T-cell (primary cell): ENCODE measurements at regions not wholly inside any gene's neighbourhood (a gene's known extent, or its start where the extent isn't known, plus 50 kb on each side); places are given as distances from the start of the nearest gene placed in this dataset.

Experiments
- ATAC-seq, 4 experiments: fragments of 200-7000 bp in 3 of 4; fragments of 150-1000 bp in 1 of 4; cut with Tn5 transposase; replicated peaks in 1 of 4; 1 replicate in 3 of 4; 2 replicates in 1 of 4; pipeline ENCODE4 v1.10.0; 2021; ENCODE audit warnings: moderate library complexity in 3 of 4, mild to moderate bottlenecking in 2 of 4, moderate number of reproducible peaks in 1 of 4
- CTCF ChIA-PET, 2 donors: fragments of 300-600 bp; sonication (Branson Sonifier 250); formaldehyde crosslinking; loops; one replicate each; lab custom pipeline; 2022; ENCODE audit warnings: antibody characterized with exemption in 2 of 2; lab: Charles Lee
- POLR2A ChIA-PET, 2 donors: fragments of 300-600 bp; sonication (Branson Sonifier 250); formaldehyde crosslinking; loops; one replicate each; lab custom pipeline; 2022; ENCODE audit warnings: antibody characterized with exemption in 2 of 2; lab: Charles Lee
- DNase-seq, 35 experiments: peaks; one replicate each; pipeline versions ENCODE4 v3.0.0 to v3.0.0-alpha.2; 2013 to 2023
- H3K27ac ChIP-seq: one replicate; pipeline ENCODE4 v1.5.1; 2013; ENCODE audit warnings: low read length
- H3K27me3 ChIP-seq, 2 experiments: replicated peaks in 1 of 2; 1 replicate in 1 of 2; 2 replicates in 1 of 2; pipeline versions ENCODE4 v1.6.1 to v1.7.0; 2013; ENCODE audit warnings: low read length in 1 of 2, mixed read lengths in 1 of 2; ENCODE audit not compliant: control insufficient read depth in 2 of 2, insufficient read depth in 2 of 2; ENCODE audit errors: extremely low read depth in 1 of 2
- H3K36me3 ChIP-seq, 2 donors: 1 replicate in 1 of 2; 2 replicates in 1 of 2; pipeline versions ENCODE4 v1.6.1 to v1.7.0; 2013; ENCODE audit warnings: low read length in 1 of 2; ENCODE audit not compliant: control insufficient read depth in 2 of 2, insufficient read depth in 1 of 2; ENCODE audit errors: extremely low read depth in 1 of 2
- H3K4me1 ChIP-seq, 2 experiments: 1 replicate in 1 of 2; 2 replicates in 1 of 2; pipeline versions ENCODE4 v1.6.1 to v1.7.0; 2013; ENCODE audit warnings: low read length in 2 of 2, mixed read lengths in 1 of 2; ENCODE audit not compliant: insufficient read depth in 2 of 2, control insufficient read depth in 1 of 2; ENCODE audit errors: extremely low read depth in 1 of 2
- H3K4me3 ChIP-seq, 2 donors: 1 replicate in 1 of 2; 2 replicates in 1 of 2; pipeline versions ENCODE4 v1.5.1 to v1.7.0; 2013; ENCODE audit warnings: mild to moderate bottlenecking in 2 of 2, low read length in 1 of 2, moderate library complexity in 1 of 2; ENCODE audit not compliant: control insufficient read depth in 1 of 2; ENCODE audit errors: extremely low read depth in 1 of 2
- H3K9me3 ChIP-seq: 2 replicates; pipeline ENCODE4 v1.7.0; 2013
- H3K27ac Mint-ChIP-seq, 2 donors: one replicate each; pipeline ENCODE4 v1.8.0; 2020 to 2021; ENCODE audit warnings: mild to moderate bottlenecking in 2 of 2, mixed read lengths in 2 of 2
- H3K27me3 Mint-ChIP-seq, 2 donors: one replicate each; pipeline ENCODE4 v1.8.0; 2021 to 2022; ENCODE audit warnings: mixed read lengths in 2 of 2
- H3K36me3 Mint-ChIP-seq: one replicate; pipeline ENCODE4 v1.8.0; 2021; ENCODE audit warnings: mixed read lengths
- H3K4me1 Mint-ChIP-seq, 3 donors: one replicate each; pipeline ENCODE4 v1.8.0; 2020 to 2022; ENCODE audit warnings: mixed read lengths in 3 of 3, mild to moderate bottlenecking in 1 of 3
- H3K4me3 Mint-ChIP-seq, 3 donors: one replicate each; pipeline ENCODE4 v1.8.0; 2020 to 2022; ENCODE audit warnings: mild to moderate bottlenecking in 3 of 3, mixed read lengths in 3 of 3, moderate library complexity in 3 of 3
- H3K9me3 Mint-ChIP-seq, 3 donors: one replicate each; pipeline ENCODE4 v1.8.0; 2020 to 2022; ENCODE audit warnings: mixed read lengths in 3 of 3
- WGBS: methylation state at CpG from one replicate; pipeline ENCODE4 v1.1.5; 2013; ENCODE audit warnings: missing lambda C conversion rate; ENCODE audit not compliant: insufficient coverage; 5-methylcytosine and 5-hydroxymethylcytosine counted together

GRCh38 chrX:39960219-39960618 lies 137.5 kb downstream of the BCOR start:
- CTCF ChIA-PET = no interaction called here
- Mint-ChIP-seq H3K27me3 (peaks cover 0 to 20% of the 10 kb centered on the region in 2 donors), H3K4me3 (no peak overlapping the region), H3K4me1 (peaks cover 3 to 7% (median 5%) of the 10 kb centered on the region in 3 donors), H3K9me3 (peaks cover 0 to 2% (median 0%) of the 10 kb centered on the region in 3 donors), H3K36me3 (no peaks in the 10 kb centered on the region), H3K27ac (no peak overlapping the region)
- no peaks in the 10 kb centered on the region for H3K9me3 ChIP-seq
- H3K27me3 ChIP-seq = no peaks in the 10 kb centered on the region
- DNase-seq (no peak), ATAC-seq (no peak)
- no peak overlapping the region for H3K27ac ChIP-seq
- POLR2A ChIA-PET = no interaction called here
- no CpG with 5 or more reads among the region's 4 CpGs for WGBS
- peaks cover 0 to 4% of the 10 kb centered on the region in 2 experiments for H3K4me1 ChIP-seq
- H3K36me3 ChIP-seq = no peaks in the 10 kb centered on the region
- H3K4me3 ChIP-seq = no peak overlapping the region

GRCh38 chrX:39961441-39961840 lies 136.3 kb downstream of the BCOR start:
- CTCF ChIA-PET = no interaction called here
- no peaks in the 10 kb centered on the region for H3K9me3 ChIP-seq
- peaks cover 0 to 22% of the 10 kb centered on the region in 2 donors for H3K27me3 Mint-ChIP-seq
- H3K4me3 Mint-ChIP-seq = no peak overlapping the region
- POLR2A ChIA-PET = no interaction called here
- DNase-seq (no peak), ATAC-seq (no peak)
- H3K27ac Mint-ChIP-seq = peak overlapping the region in 1 of 2 donors; percentile 36
- peaks cover 0 to 2% (median 0%) of the 10 kb centered on the region in 3 donors for H3K9me3 Mint-ChIP-seq
- no peak overlapping the region for H3K4me3 ChIP-seq
- no peaks in the 10 kb centered on the region for H3K36me3 Mint-ChIP-seq
- WGBS = 75% methylated on average over 2 of the region's 4 CpGs
- H3K4me1 Mint-ChIP-seq = no peaks in the 10 kb centered on the region
- H3K27ac ChIP-seq = no peak overlapping the region
- no peaks in the 10 kb centered on the region for H3K4me1 ChIP-seq
- H3K36me3 ChIP-seq = no peaks in the 10 kb centered on the region
- H3K27me3 ChIP-seq = no peaks in the 10 kb centered on the region

GRCh38 chrX:39965051-39965573 lies 132.6 kb downstream of the BCOR start:
- ATAC-seq = no peak
- Mint-ChIP-seq H3K4me3 (no peak overlapping the region), H3K27ac (no peak overlapping the region), H3K27me3 (peaks cover 0 to 11% of the 10 kb centered on the region in 2 donors), H3K9me3 (peaks cover 0 to 2% (median 0%) of the 10 kb centered on the region in 3 donors), H3K36me3 (no peaks in the 10 kb centered on the region), H3K4me1 (peaks cover 14 to 21% (median 17%) of the 10 kb centered on the region in 3 donors)
- no peak overlapping the region for H3K4me3 ChIP-seq
- H3K27ac ChIP-seq = no peak overlapping the region
- CTCF ChIA-PET = interaction anchor here in 1 of 2 donors (0.6 kb wide), 2 partner anchors 19 to 832 kb away, joined by 3 to 5 read pairs; no protein-coding TSS in a partner anchor
- no peaks in the 10 kb centered on the region for H3K9me3 ChIP-seq
- no peaks in the 10 kb centered on the region for H3K36me3 ChIP-seq
- H3K4me1 ChIP-seq = peaks cover 7 to 13% of the 10 kb centered on the region in 2 experiments
- no CpG with 5 or more reads among the region's 1 CpG for WGBS
- POLR2A ChIA-PET = interaction anchor here in 1 of 2 donors (0.8 kb wide), 1 partner anchor 11 kb away, joined by 4 read pairs; no protein-coding TSS in a partner anchor
- no peak for DNase-seq
- no peaks in the 10 kb centered on the region for H3K27me3 ChIP-seq

- Mint-ChIP-seq H3K27me3 (peaks cover 0 to 11% of the 10 kb centered on the region in 2 donors), H3K9me3 (peaks cover 3 to 4% (median 4%) of the 10 kb centered on the region in 3 donors), H3K4me1 (peaks cover 18 to 28% (median 25%) of the 10 kb centered on the region in 3 donors), H3K4me3 (no peak overlapping the region), H3K36me3 (no peaks in the 10 kb centered on the region), H3K27ac (no peak overlapping the region)
- Histone ChIP-seq H3K9me3 (no peaks in the 10 kb centered on the region), H3K27ac (no peak overlapping the region), H3K4me1 (peaks cover 7 to 18% of the 10 kb centered on the region in 2 experiments), H3K4me3 (no peak overlapping the region), H3K36me3 (no peaks in the 10 kb centered on the region), H3K27me3 (no peaks in the 10 kb centered on the region)
- WGBS = 73% methylated on average over 6 of the region's 8 CpGs
- ChIA-PET CTCF (no interaction called here), POLR2A (no interaction called here)
- no peak for ATAC-seq
- DNase-seq = no peak
These were observed 131.6 kb downstream of the BCOR start for GRCh38 chrX:39966176-39966575.

- Mint-ChIP-seq H3K9me3 (peaks cover 6 to 9% (median 7%) of the 10 kb centered on the region in 3 donors), H3K4me3 (no peak overlapping the region), H3K27me3 (peaks cover 0 to 11% of the 10 kb centered on the region in 2 donors), H3K36me3 (no peaks in the 10 kb centered on the region), H3K4me1 (peaks cover 18 to 28% (median 25%) of the 10 kb centered on the region in 3 donors), H3K27ac (peak overlapping the region in 1 of 2 donors; percentile 11)
- no peaks in the 10 kb centered on the region for H3K9me3 ChIP-seq
- no peaks in the 10 kb centered on the region for H3K36me3 ChIP-seq
- H3K4me3 ChIP-seq = no peak overlapping the region
- no peak for DNase-seq
- H3K27me3 ChIP-seq = no peaks in the 10 kb centered on the region
- no CpG with 5 or more reads among the region's 4 CpGs for WGBS
- H3K27ac ChIP-seq = no peak overlapping the region
- CTCF ChIA-PET = no interaction called here
- POLR2A ChIA-PET = no interaction called here
- peaks cover 7 to 18% of the 10 kb centered on the region in 2 experiments for H3K4me1 ChIP-seq
- ATAC-seq = no peak
These were observed 130.4 kb downstream of the BCOR start for GRCh38 chrX:39967348-39967747.

GRCh38 chrX:39969099-39969818 lies 128.5 kb downstream of the BCOR start:
- WGBS = no CpG with 5 or more reads among the region's 16 CpGs
- Histone ChIP-seq H3K27ac (peak overlapping the region; percentile 23), H3K4me1 (peaks cover 7 to 18% of the 10 kb centered on the region in 2 experiments), H3K36me3 (no peaks in the 10 kb centered on the region), H3K27me3 (no peaks in the 10 kb centered on the region), H3K4me3 (peak overlapping the region in 1 of 2 donors; percentile 20), H3K9me3 (no peaks in the 10 kb centered on the region)
- Mint-ChIP-seq H3K36me3 (no peaks in the 10 kb centered on the region), H3K27me3 (peaks cover 0 to 6% of the 10 kb centered on the region in 2 donors), H3K4me1 (peaks cover 18 to 28% (median 25%) of the 10 kb centered on the region in 3 donors), H3K9me3 (peaks cover 6 to 9% (median 7%) of the 10 kb centered on the region in 3 donors), H3K27ac (peak overlapping the region; percentile 82 to 83), H3K4me3 (peak overlapping the region in 2 of 3 donors; percentile 28 to 58)
- ATAC-seq (peak; percentile 66 to 93 (median 80)), DNase-seq (peak in 32 of 35 experiments; percentile 2 to 58 (median 24))
- ChIA-PET CTCF (interaction anchor here in 1 of 2 donors (0.6 kb wide), 1 partner anchor 18 kb away, joined by 5 read pairs; no protein-coding TSS in a partner anchor), POLR2A (interaction anchor here in 1 of 2 donors (0.6 kb wide), 1 partner anchor 497 kb away, joined by 3 read pairs; no protein-coding TSS in a partner anchor)
